NB4 (cell line): ENCODE measurements at regions not wholly inside any gene's neighbourhood (a gene's known extent, or its start where the extent isn't known, plus 50 kb on each side); places are given as distances from the start of the nearest gene placed in this dataset.

ENCODE experiments used
- CTCF ChIP-seq: IDR thresholded peaks from one replicate; pipeline ENCODE4 v1.5.1; 2012; ENCODE audit warnings: low read depth, low read length
- MAX ChIP-seq: IDR thresholded peaks from 2 replicates; pipeline ENCODE4 v1.6.1; 2011; ENCODE audit warnings: low read depth, low read length

DNA sequence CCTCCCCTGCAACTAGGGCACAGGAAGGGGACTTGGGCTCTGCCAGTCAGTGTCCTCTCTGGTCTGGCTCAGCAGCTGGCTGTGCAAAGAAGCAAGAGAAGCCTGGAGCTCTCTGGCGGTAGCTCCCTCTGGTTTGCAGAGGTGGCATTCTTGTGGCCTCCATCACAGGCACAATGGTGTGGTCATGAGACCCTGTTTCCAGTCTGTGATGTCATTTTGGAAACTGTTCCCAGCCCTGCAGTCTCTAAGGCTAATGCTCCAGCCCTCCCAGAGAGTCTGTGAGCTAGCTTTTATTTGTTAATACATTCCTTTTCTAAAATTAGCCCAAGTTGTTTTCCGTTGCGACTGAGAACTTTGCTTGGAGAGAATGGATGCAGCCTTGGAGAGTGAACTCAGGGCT lies 69.5 kb upstream of the FOXQ1 start:
- TF ChIP-seq CTCF (no peak), MAX (no peak)
